ENCODE measurements at regions not wholly inside any gene's neighbourhood (a gene's known extent, or its start where the extent isn't known, plus 50 kb on each side); places are given as distances from the start of the nearest gene placed in this dataset.
A peak's percentile ranks its signal among the peaks of the same experiment; 100 is the strongest.
"Not testable (repeated sequence)": the region's sequence is repeated elsewhere in the genome, so short reads cannot be mapped to it uniquely, and the experiment has no call there.

DNA sequence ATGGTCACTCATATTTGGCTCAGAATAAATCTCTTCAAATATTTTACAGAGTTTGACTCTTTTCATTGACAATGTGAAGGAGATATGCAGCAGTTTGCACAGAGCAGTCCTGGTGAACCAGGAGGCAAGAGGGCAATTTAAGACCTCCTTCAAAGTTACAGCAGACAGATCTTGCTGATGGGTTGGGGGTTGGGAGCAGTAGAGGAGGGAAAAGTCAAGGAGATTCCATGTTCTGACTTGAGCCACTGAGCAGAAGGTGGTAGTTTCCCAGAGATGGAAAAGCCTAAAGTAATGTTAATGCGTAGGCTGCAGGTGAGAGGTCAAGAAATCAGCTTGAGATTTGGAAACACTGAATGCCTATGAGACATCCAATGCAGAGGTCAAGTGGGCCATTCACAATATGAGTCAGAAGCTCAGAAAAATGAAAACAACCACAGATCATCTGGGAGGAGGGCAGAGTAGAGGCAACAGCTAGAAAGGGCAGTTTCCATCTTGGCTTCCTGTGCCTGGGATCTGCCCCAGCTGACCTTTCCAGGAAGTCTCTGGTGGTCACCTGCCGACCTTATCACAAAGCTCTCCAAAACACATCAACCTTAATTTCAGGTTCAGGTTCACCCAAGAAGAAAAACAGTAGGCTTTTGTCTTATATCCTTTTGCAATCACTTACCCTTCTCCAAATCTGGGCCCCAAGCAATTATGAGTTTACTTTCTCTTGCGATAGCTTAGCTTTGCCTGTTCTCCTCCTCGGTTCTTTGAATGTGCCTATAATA lies 197.5 kb upstream of the ARL4C start:
- H2BK120ac ChIP-seq (ENCODE audit: insufficient read depth, low read length, poor library complexity): no peak overlapping the region
- DNase-seq: peak; percentile 88 to 93

DNA sequence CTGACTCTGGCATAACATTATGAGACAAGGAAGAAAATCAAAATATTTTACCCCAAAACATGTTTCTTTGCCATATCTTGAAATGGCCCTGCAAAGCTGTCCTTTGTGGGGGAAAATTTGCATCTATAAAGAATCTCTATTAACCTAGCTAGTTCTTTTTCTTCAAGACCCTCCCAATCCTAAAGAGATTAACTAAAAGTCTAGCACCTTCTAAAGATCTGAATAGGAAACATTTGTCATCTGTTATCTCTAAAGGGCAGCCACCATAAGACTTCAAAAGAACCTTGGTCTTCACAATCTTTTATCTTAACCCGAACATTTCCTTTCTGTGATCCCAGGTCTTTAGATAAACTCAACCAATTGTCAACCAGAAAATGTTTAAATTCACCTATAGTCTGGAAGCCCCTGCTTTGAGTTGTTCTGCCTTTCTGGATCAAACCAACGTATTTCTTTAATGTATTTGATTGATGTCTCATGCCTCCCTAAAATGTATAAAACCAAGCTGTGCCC lies 196.9 kb upstream of the ARL4C start:
- H3K4ac ChIP-seq (ENCODE audit: low read depth, low read length); H2BK5ac ChIP-seq (ENCODE audit: low read depth, low read length, poor library complexity); H2AFZ ChIP-seq (ENCODE audit: insufficient read depth, low read length, poor library complexity); DNase-seq; H4K91ac ChIP-seq (ENCODE audit: low read depth, low read length); H4K12ac ChIP-seq (ENCODE audit: low read depth, low read length); H3K23ac ChIP-seq (ENCODE audit: low read length); H3K18ac ChIP-seq (ENCODE audit: low read length); H3K27ac ChIP-seq (ENCODE audit: low read depth, low read length); H3K9me3 ChIP-seq (ENCODE audit: insufficient read depth, low read depth, low read length); H3K9ac ChIP-seq (ENCODE audit: low read length); H3K4me1 ChIP-seq (ENCODE audit: control insufficient read depth in 1 of 2, insufficient read depth in 2 of 2, low read length in 2 of 2); H2BK12ac ChIP-seq (ENCODE audit: low read length); H4K8ac ChIP-seq (ENCODE audit: low read depth, low read length); H3K79me1 ChIP-seq (ENCODE audit: low read length); H3K14ac ChIP-seq (ENCODE audit: low read length); H3K4me3 ChIP-seq (ENCODE audit: low read depth, low read length); H3K36me3 ChIP-seq (ENCODE audit: control insufficient read depth in 1 of 2, insufficient read depth in 2 of 2, low read length in 2 of 2); H2BK120ac ChIP-seq (ENCODE audit: insufficient read depth, low read length, poor library complexity); H2AK5ac ChIP-seq (ENCODE audit: low read length); H3K79me2 ChIP-seq (ENCODE audit: control insufficient read depth, insufficient read depth, low read length, poor library complexity); H3K27me3 ChIP-seq (ENCODE audit: insufficient read depth, low read length); H3K4me2 ChIP-seq (ENCODE audit: low read length): not testable (repeated sequence)
- no CpG with 5 or more reads among the region's 2 CpGs for WGBS (ENCODE audit: extremely low coverage, insufficient coverage, insufficient read length)

More for the DNA sequence above, 197.5 kb upstream of the ARL4C start:
- H3K4me1 ChIP-seq (ENCODE audit: control insufficient read depth in 1 of 2, insufficient read depth in 2 of 2, low read length in 2 of 2): peaks cover 0 to 3% of the 10 kb centered on the region in 2 experiments
- peaks cover 0 to 2% of the 10 kb centered on the region in 2 experiments for H3K36me3 ChIP-seq (ENCODE audit: control insufficient read depth in 1 of 2, insufficient read depth in 2 of 2, low read length in 2 of 2)
- H3K27me3 ChIP-seq (ENCODE audit: insufficient read depth, low read length): no peaks in the 10 kb centered on the region
- H2AK5ac ChIP-seq (ENCODE audit: low read length): no peak overlapping the region
- H4K91ac ChIP-seq (ENCODE audit: low read depth, low read length): no peak overlapping the region
- no peak overlapping the region for H4K8ac ChIP-seq (ENCODE audit: low read depth, low read length)
- H3K4me2 ChIP-seq (ENCODE audit: low read length): no peak overlapping the region
- H2BK5ac ChIP-seq (ENCODE audit: low read depth, low read length, poor library complexity): no peak overlapping the region
- H3K9me3 ChIP-seq (ENCODE audit: insufficient read depth, low read depth, low read length): peaks cover 7% of the 10 kb centered on the region
- no peak overlapping the region for H4K12ac ChIP-seq (ENCODE audit: low read depth, low read length)
- H3K4ac ChIP-seq (ENCODE audit: low read depth, low read length): no peak overlapping the region
- H3K23ac ChIP-seq (ENCODE audit: low read length): no peak overlapping the region
- no peak overlapping the region for H3K18ac ChIP-seq (ENCODE audit: low read length)
- no peak overlapping the region for H3K9ac ChIP-seq (ENCODE audit: low read length)
- no peak overlapping the region for H3K27ac ChIP-seq (ENCODE audit: low read depth, low read length)
- H3K79me2 ChIP-seq (ENCODE audit: control insufficient read depth, insufficient read depth, low read length, poor library complexity): no peaks in the 10 kb centered on the region
- no CpG with 5 or more reads among the region's 4 CpGs for WGBS (ENCODE audit: extremely low coverage, insufficient coverage, insufficient read length)
- H2BK12ac ChIP-seq (ENCODE audit: low read length): no peak overlapping the region
- H2AFZ ChIP-seq (ENCODE audit: insufficient read depth, low read length, poor library complexity): no peak overlapping the region
- no peak overlapping the region for H3K4me3 ChIP-seq (ENCODE audit: low read depth, low read length)
- H3K79me1 ChIP-seq (ENCODE audit: low read length): no peaks in the 10 kb centered on the region
- no peak overlapping the region for H3K14ac ChIP-seq (ENCODE audit: low read length)

DNA sequence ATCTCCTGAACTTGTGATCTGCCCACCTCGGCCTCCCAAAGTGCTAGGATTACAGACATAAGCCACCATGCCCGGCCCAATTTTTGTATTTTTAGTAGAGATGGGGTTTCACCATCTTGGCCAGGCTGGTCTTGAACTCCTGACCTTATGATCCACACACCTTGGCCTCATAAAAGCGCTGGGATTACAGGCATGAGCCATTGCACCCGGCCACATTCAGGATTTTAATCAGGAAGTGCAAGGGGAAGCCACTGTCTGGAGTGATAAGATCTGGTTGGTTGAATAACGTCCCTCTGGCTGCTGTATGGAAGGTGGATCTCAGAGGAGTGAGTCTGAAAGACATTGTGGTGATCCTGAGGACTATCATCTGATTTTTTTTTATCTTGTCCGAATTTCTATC lies 196.3 kb upstream of the ARL4C start:
- not testable (repeated sequence) for H4K91ac ChIP-seq (ENCODE audit: low read depth, low read length); H4K8ac ChIP-seq (ENCODE audit: low read depth, low read length); H2AK5ac ChIP-seq (ENCODE audit: low read length); H2AFZ ChIP-seq (ENCODE audit: insufficient read depth, low read length, poor library complexity); H2BK12ac ChIP-seq (ENCODE audit: low read length); H3K4me3 ChIP-seq (ENCODE audit: low read depth, low read length); H3K27ac ChIP-seq (ENCODE audit: low read depth, low read length); H3K79me2 ChIP-seq (ENCODE audit: control insufficient read depth, insufficient read depth, low read length, poor library complexity); H3K79me1 ChIP-seq (ENCODE audit: low read length); H3K23ac ChIP-seq (ENCODE audit: low read length); H3K9ac ChIP-seq (ENCODE audit: low read length); H3K36me3 ChIP-seq (ENCODE audit: control insufficient read depth in 1 of 2, insufficient read depth in 2 of 2, low read length in 2 of 2); H3K14ac ChIP-seq (ENCODE audit: low read length); H3K4me2 ChIP-seq (ENCODE audit: low read length); H3K4ac ChIP-seq (ENCODE audit: low read depth, low read length); H3K18ac ChIP-seq (ENCODE audit: low read length); H4K12ac ChIP-seq (ENCODE audit: low read depth, low read length); H3K4me1 ChIP-seq (ENCODE audit: control insufficient read depth in 1 of 2, insufficient read depth in 2 of 2, low read length in 2 of 2); H2BK120ac ChIP-seq (ENCODE audit: insufficient read depth, low read length, poor library complexity); H3K9me3 ChIP-seq (ENCODE audit: insufficient read depth, low read depth, low read length); H3K27me3 ChIP-seq (ENCODE audit: insufficient read depth, low read length); H2BK5ac ChIP-seq (ENCODE audit: low read depth, low read length, poor library complexity)
- DNase-seq: peak in 1 of 2 donors; percentile 27
- no CpG with 5 or more reads among the region's 6 CpGs for WGBS (ENCODE audit: extremely low coverage, insufficient coverage, insufficient read length)

DNA sequence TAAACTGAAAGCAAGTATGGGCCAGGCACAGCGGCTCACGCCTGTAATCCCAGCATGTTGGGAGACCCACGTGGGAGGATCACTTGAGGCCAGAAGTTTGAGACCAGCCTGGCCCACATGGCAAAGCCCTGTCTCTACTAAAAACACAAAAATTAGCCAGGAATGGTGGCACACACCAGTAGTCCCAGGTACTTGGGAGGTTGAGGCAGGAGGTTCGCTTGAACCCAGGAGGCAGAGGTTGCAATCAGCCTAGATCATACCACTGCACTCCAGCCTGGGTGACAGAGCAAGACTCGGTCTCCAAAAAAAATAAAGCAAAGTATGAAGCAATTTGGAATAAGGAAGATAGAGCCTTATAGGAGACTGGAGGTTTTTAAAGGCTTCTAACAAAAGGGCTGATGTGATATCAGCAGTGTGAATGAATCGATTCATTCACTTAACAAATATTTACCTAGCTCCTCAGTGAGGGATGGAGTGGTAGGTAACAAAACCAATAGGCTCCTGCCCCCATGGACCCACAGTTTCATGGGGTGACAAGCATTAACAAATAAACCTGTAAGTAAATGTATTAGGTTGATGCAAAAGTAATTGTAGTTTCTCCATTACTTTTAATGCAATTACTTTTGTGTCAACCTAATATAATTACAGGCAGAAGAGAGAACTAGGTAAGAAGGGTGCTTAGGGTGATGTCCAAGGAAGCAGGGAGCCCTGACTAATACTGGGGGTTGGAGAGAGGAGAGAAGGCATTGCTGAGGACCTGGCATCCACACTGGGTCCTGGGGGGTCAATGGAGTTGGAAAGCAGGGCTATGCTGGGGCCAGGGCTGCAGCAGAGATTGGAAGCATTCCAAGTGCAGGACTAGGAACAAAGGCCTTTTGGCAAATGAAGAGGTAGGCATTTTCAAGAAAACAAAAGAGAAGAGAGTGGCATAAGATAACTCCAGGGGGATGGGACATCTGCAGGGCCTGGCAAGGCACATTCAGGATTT lies 195.4 kb upstream of the ARL4C start:
- H3K27ac ChIP-seq (ENCODE audit: low read depth, low read length): no peak overlapping the region
- H4K12ac ChIP-seq (ENCODE audit: low read depth, low read length): no peak overlapping the region
- H3K4me1 ChIP-seq (ENCODE audit: control insufficient read depth in 1 of 2, insufficient read depth in 2 of 2, low read length in 2 of 2): peaks cover 0 to 3% of the 10 kb centered on the region in 2 experiments
- no peak overlapping the region for H3K23ac ChIP-seq (ENCODE audit: low read length)
- H3K4ac ChIP-seq (ENCODE audit: low read depth, low read length): no peak overlapping the region
- H3K79me1 ChIP-seq (ENCODE audit: low read length): no peaks in the 10 kb centered on the region
- no peak overlapping the region for H2BK5ac ChIP-seq (ENCODE audit: low read depth, low read length, poor library complexity)
- peaks cover 0 to 2% of the 10 kb centered on the region in 2 experiments for H3K36me3 ChIP-seq (ENCODE audit: control insufficient read depth in 1 of 2, insufficient read depth in 2 of 2, low read length in 2 of 2)
- no peak overlapping the region for H2BK12ac ChIP-seq (ENCODE audit: low read length)
- DNase-seq: no peak
- H3K18ac ChIP-seq (ENCODE audit: low read length): no peak overlapping the region
- no peak overlapping the region for H3K4me3 ChIP-seq (ENCODE audit: low read depth, low read length)
- H3K9me3 ChIP-seq (ENCODE audit: insufficient read depth, low read depth, low read length): peaks cover 11% of the 10 kb centered on the region
- H3K79me2 ChIP-seq (ENCODE audit: control insufficient read depth, insufficient read depth, low read length, poor library complexity): no peaks in the 10 kb centered on the region
- no peak overlapping the region for H3K14ac ChIP-seq (ENCODE audit: low read length)
- H2AFZ ChIP-seq (ENCODE audit: insufficient read depth, low read length, poor library complexity): no peak overlapping the region
- no peaks in the 10 kb centered on the region for H3K27me3 ChIP-seq (ENCODE audit: insufficient read depth, low read length)
- no peak overlapping the region for H2BK120ac ChIP-seq (ENCODE audit: insufficient read depth, low read length, poor library complexity)
- H4K8ac ChIP-seq (ENCODE audit: low read depth, low read length): no peak overlapping the region
- H4K91ac ChIP-seq (ENCODE audit: low read depth, low read length): no peak overlapping the region
- H2AK5ac ChIP-seq (ENCODE audit: low read length): no peak overlapping the region
- H3K9ac ChIP-seq (ENCODE audit: low read length): no peak overlapping the region
- no peak overlapping the region for H3K4me2 ChIP-seq (ENCODE audit: low read length)
- no CpG with 5 or more reads among the region's 6 CpGs for WGBS (ENCODE audit: extremely low coverage, insufficient coverage, insufficient read length)

Measured in trophoblast cell (in vitro differentiated cells and primary cell).